Amniotic epithelial cell (primary cell): ENCODE measurements at regions not wholly inside any gene's neighbourhood (a gene's known extent, or its start where the extent isn't known, plus 50 kb on each side); places are given as distances from the start of the nearest gene placed in this dataset.

Experiments used
- DNase-seq: peaks from one replicate; pipeline ENCODE4 v3.0.0-alpha.2; 2010; ENCODE audit warnings: low read depth

- DNase-seq, result peak; percentile 74
Observed at GRCh38 chr4:56240554-56241174, 146.6 kb downstream of the AASDH start.

DNA sequence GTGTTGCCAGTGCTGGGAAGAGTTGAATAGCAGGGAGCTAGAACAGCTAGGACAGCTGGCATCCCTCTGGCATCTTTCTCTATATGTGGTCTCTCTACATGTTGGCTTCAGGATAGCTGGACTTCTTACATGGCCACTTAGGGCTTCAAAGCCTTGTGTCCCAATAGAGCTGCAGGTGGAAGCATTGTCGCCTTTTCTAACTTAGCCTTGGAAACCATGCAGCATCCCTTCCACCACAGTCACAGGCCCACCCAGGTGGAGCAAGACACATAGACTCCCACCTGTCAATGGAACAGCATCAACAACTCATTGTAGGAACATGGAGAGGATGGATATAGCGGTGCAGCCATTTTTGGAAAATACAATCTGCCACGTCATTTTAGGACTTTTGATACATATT lies 149.0 kb downstream of the AASDH start:
- no peak for DNase-seq

- no peak for DNase-seq
Observed at GRCh38 chr4:56235725-56236124, 151.6 kb downstream of the AASDH start.

GRCh38 chr4:56235011-56235410 lies 152.3 kb downstream of the AASDH start:
- DNase-seq, result no peak

DNA sequence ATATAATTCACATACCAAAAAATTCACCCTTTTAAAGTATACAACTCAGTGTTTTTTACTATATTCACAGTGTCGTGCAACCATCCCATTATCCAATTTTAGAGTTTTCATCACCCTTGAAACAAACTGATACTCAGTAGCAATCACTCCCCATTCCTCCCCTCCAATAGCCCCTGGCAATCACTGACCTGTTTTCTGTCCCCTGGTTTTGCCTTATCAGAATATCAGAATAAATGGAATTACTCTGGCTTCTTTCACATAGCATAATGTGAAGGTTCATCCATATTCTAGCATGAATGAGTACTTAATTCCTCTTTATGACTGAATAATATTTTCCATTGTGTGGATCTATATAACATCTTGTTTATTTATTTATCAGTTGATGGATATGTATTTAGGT lies 153.2 kb downstream of the AASDH start:
- no peak for DNase-seq

GRCh38 chr4:56231410-56231809 lies 155.9 kb downstream of the AASDH start:
- DNase-seq, result no peak

GRCh38 chr4:56229947-56230346 lies 157.3 kb downstream of the AASDH start:
- DNase-seq, result no peak

DNA sequence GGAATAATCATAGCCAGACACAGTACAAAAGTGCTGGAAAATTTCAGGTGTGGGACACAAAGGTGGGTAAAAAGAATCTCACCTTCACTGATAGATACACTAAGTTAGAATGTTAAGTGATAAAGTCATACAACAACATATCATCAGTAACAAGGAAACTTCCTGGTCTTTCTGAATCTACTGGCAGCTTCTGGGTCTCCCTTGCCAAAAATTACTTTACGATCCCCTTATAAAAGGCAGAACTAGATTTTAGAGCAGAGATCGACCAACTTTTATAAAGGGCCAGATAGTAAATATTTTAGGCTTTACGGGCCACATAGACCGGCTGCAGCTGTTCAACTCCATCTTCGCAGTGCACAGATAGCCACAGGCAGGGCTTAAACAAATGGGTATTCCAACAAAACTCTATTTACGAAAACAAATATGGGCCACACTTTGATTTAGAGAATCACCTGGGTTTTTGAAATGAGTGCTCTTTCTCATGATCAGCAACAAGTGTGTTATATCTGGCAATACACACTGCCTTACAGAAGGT lies 159.9 kb downstream of the AASDH start:
- no peak for DNase-seq

- no peak for DNase-seq
Observed at GRCh38 chr4:56226579-56226978, 160.7 kb downstream of the AASDH start.

- DNase-seq, result no peak
Observed at GRCh38 chr4:56224641-56225040, 162.7 kb downstream of the AASDH start.

DNA sequence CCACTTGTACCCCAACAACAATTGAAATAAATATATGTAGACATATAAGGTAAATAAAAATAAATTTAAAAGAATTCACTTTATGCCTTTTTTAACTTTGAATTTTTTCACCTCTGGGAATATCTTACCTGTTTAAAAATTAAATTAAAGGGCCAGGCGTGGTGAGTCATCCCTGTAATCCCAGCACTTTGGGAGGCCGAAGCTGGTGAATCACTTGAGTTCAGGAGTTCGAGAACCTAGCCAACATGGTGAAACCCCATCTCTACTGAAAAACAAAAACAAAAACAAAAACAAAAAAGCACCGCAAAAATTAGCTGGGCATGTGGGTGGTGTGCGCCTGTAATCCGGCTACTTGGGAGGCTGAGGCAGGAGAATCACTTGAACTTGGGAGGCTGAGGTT lies 164.8 kb downstream of the AASDH start:
- DNase-seq, result no peak

DNA sequence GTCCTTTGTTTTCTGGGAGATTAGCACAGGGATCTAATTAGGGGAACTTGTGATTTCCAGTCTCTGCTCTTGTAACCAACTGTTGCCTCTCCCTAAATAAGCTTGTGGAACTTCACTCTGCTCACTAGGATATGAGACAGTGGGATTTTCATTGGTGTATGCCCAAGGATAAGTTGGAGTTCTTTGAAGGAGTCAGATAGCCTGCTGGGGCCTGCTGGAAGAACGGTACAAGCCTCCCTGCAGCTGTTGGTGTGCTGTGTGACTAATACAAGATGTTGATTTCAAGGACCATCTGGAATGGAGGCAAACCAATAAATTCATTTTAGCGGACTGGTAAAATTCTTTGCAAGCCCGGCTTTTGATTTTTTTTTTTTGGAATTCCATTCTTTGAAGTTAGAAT lies 167.0 kb downstream of the AASDH start:
- peak; percentile 17 for DNase-seq

- no peak for DNase-seq
Observed at GRCh38 chr4:56219447-56219846, 167.8 kb downstream of the AASDH start.

- no peak for DNase-seq
Observed at GRCh38 chr4:56218230-56218895, 168.9 kb downstream of the AASDH start.

DNA sequence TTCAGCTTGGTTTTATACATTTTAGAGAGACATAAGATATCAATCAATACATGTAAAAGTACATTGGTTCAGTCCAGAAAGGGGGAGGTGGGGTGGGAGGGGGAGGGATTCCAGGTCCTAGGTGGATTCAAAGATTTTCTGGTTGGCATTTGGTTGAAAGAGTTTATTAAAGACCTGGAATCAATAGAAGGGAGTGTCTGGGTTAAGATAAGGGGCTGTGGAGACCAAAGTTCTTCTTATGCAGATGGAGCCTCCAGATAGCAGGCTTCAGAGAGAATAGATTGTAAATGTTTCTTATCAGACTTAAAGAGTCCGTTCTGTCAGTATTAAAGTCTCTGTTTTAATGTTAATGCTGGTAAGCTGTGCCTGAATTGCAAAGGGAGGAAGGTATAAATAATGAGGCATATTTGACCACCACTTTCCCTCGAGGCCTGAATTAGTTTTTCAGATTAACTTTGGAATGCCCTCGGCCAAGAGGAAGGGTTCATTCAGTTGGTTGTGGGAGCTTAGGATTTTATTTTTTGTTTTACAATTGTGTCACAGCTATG lies 169.9 kb downstream of the AASDH start:
- no peak for DNase-seq

- peak; percentile 36 for DNase-seq
Observed at GRCh38 chr4:56215901-56216300, 171.4 kb downstream of the AASDH start.

GRCh38 chr4:56215141-56215783 lies 172.0 kb downstream of the AASDH start:
- no peak for DNase-seq

DNA sequence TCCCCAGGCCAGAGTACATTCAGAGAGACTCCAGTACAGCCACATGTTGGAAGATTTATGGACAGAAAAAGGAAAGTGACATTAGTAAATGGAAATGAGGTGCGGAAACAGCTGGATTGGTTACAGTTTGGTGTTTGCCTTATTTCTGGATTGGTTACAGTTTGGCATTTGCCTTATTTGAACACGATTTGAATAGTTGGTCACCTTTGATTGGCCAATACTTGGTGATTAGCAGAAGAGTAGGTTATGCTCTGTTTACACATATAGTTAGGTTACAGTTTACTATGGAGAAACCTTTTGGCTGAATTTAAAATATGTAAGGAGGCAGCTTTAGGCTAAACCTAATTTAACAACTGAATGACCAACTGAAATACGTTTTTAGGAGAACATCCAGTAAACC lies 173.7 kb downstream of the AASDH start:
- no peak for DNase-seq

DNA sequence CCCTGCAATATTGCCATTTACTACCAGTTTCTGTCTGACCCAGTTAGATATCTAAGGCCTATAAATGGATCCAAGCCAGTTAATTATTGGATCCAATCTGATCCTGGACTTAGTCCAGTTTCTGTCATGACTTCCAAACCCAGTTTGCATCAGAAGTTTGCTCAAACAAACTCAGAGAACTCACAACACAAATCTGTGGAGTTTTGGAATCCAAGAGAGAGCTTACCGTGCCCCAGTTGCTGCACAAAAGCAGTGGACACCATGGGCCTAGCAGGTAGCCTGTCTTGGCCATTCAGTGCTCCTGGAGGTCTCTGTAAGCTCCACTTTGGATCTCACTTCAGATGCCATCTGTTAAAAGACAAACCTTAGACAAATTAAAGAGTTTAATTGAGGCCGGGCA lies 174.5 kb downstream of the AASDH start:
- DNase-seq, result no peak

- no peak for DNase-seq
Observed at GRCh38 chr4:56211202-56211601, 176.1 kb downstream of the AASDH start.

- DNase-seq, result no peak
Observed at GRCh38 chr4:56210397-56210796, 176.9 kb downstream of the AASDH start.

DNA sequence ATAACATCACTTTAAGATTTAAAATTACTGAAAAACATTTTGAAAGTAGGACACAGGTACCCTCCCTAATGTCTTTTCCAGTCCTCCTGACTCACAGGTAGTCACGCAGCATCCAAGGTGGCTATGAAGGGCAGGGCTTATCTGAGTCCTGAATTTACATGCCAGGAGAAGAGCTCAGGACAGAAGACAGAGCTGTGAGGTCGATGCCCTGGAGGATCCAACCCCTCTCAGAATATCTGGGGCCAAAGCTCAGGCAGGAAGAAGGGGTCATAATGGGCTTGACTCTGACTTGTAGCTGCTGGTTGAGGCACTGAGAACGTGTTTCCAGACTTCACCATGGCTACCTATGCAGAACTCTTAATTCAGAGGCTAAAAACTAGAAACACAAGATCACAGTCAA lies 177.5 kb downstream of the AASDH start:
- no peak for DNase-seq

DNA sequence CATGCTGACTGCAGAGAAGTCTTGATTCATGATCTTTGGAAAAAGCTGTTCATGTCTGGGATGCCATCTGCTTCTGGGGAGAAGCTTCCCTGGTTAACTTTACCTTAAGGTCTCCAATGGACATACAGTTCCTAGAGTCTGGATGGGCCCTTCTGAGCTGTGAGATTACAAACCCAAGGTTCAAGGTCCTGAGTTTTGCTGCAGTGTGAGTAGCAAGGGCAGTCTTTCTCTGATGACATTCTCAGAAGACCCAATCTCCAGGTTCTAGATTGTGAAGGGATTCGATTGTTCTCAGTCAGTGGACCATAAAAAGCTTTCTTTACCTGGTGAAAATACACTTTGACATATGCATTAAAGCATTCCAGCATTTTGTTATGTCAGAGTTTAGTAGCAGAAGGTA lies 179.2 kb downstream of the AASDH start:
- no peak for DNase-seq
